ENCODE measurements at regions not wholly inside any gene's neighbourhood (a gene's known extent, or its start where the extent isn't known, plus 50 kb on each side); places are given as distances from the start of the nearest gene placed in this dataset.

DNA sequence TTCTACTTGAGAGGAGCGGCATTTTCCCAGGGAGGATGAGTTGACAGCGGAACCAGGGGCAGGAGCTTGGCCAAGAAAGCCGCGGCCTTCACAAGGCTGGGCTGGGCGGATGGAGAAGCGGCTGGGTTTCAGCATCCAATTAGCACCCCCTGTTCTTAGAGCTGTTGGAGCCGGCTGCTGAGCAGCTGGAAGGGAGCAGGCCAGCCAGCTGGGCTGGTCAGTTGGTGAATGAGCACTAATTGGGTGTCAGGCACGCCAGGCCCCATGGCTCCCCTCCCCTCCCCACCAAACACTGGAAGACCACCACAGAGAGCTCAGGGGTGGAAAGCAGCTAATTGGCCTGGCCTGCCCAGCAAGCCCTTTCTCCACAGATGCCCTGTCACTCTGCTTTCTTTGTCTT lies 245.6 kb downstream of the RRAGC start:
- Mint-ChIP-seq H3K36me3 (ENCODE audit: insufficient read depth, unreplicated experiment) (no peaks in the 10 kb centered on the region), H3K4me3 (ENCODE audit: low read depth, unreplicated experiment) (no peak overlapping the region), H3K27me3 (ENCODE audit: unreplicated experiment) (peaks cover 95% of the 10 kb centered on the region), H3K27ac (ENCODE audit: unreplicated experiment) (no peak overlapping the region), H3K9me3 (ENCODE audit: low read depth, unreplicated experiment) (peaks cover 5% of the 10 kb centered on the region), H3K4me1 (ENCODE audit: low read depth, unreplicated experiment) (no peaks in the 10 kb centered on the region)
- intact Hi-C loops (cut with micrococcal nuclease; ENCODE audit: unreplicated experiment) = no loop called here
- CTCF ChIA-PET = interaction anchor here (0.9 kb wide), 1 partner anchor 103 kb away, joined by 3 read pairs; no protein-coding TSS in a partner anchor
- no TSS peak for BruUV-seq (replicated peaks)
- no peak for DNase-seq
- TF ChIP-seq CTCF (IDR thresholded peaks at IDR 0.05; ENCODE audit: unreplicated experiment) = no peak

DNA sequence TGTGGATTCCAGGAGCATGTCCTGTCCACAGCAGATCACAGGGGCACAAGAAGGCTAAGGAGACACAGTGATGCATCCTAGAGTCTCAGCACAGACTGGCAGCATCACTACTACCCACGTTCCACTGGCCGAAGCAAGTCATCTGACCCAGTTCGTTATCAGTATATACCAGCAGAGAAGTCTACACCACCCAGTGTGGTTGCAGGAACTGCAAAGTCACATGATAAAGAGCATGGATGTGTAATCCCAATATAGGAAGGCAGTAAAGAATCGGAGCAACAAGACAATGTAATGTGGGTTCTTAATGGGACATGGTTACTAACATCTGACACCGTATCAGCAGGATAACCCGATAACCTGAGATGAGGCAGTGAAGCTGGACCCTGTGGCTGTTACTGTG lies 246.6 kb downstream of the RRAGC start:
- BruUV-seq (replicated peaks) = no TSS peak

DNA sequence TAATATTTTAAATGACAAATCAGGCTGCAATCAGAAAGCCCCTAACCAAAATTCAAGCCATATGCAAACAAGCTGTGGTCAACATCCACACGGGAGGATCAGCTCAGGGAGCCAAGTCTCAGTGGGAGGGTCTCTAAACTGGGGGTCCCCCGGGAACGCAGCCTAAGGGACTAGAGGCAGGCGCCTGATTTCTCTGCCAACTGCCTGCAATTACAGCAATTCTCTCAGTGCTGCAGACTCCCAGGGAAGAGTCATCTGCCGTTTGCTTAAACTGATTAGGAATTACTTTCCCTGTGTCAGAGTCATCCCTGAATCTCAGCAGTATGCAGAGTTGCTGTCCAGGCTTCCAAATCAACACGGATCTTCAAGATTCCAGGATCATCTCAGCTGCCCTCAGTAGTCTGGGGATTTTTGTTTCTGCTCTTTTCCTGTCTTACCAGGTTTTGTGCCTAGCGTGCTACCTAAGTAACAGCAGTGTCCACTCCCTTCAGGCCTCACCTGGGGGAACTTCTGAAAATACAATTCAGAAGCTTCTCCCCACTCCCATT lies 247.8 kb downstream of the RRAGC start:
- intact Hi-C loops (cut with micrococcal nuclease; ENCODE audit: unreplicated experiment) = no loop called here
- CTCF ChIA-PET = no interaction called here
- no peaks in the 10 kb centered on the region for H3K4me1 Mint-ChIP-seq (ENCODE audit: low read depth, unreplicated experiment)
- H3K27me3 Mint-ChIP-seq (ENCODE audit: unreplicated experiment) = peaks cover 87% of the 10 kb centered on the region
- BruUV-seq (replicated peaks) = no TSS peak
- H3K9me3 Mint-ChIP-seq (ENCODE audit: low read depth, unreplicated experiment) = peaks cover 5% of the 10 kb centered on the region
- no peaks in the 10 kb centered on the region for H3K36me3 Mint-ChIP-seq (ENCODE audit: insufficient read depth, unreplicated experiment)
- H3K4me3 Mint-ChIP-seq (ENCODE audit: low read depth, unreplicated experiment) = no peak overlapping the region
- no peak for DNase-seq
- H3K27ac Mint-ChIP-seq (ENCODE audit: unreplicated experiment) = no peak overlapping the region
- no peak for TF ChIP-seq CTCF (IDR thresholded peaks at IDR 0.05; ENCODE audit: unreplicated experiment)

More for the DNA sequence above, 246.6 kb downstream of the RRAGC start:
- peaks cover 98% of the 10 kb centered on the region for H3K27me3 Mint-ChIP-seq (ENCODE audit: unreplicated experiment)
- CTCF ChIA-PET = no interaction called here
- H3K9me3 Mint-ChIP-seq (ENCODE audit: low read depth, unreplicated experiment) = peaks cover 5% of the 10 kb centered on the region
- no peaks in the 10 kb centered on the region for H3K36me3 Mint-ChIP-seq (ENCODE audit: insufficient read depth, unreplicated experiment)
- TF ChIP-seq CTCF (IDR thresholded peaks at IDR 0.05; ENCODE audit: unreplicated experiment) = no peak
- no peaks in the 10 kb centered on the region for H3K4me1 Mint-ChIP-seq (ENCODE audit: low read depth, unreplicated experiment)
- H3K4me3 Mint-ChIP-seq (ENCODE audit: low read depth, unreplicated experiment) = no peak overlapping the region
- H3K27ac Mint-ChIP-seq (ENCODE audit: unreplicated experiment) = no peak overlapping the region
- intact Hi-C loops (cut with micrococcal nuclease; ENCODE audit: unreplicated experiment) = no loop called here
- no peak for DNase-seq

GRCh38 chr1:38609166-38610025 lies 250.2 kb downstream of the RRAGC start:
- Mint-ChIP-seq H3K9me3 (ENCODE audit: low read depth, unreplicated experiment) (no peaks in the 10 kb centered on the region), H3K27ac (ENCODE audit: unreplicated experiment) (no peak overlapping the region), H3K4me3 (ENCODE audit: low read depth, unreplicated experiment) (no peak overlapping the region), H3K27me3 (ENCODE audit: unreplicated experiment) (peaks cover 87% of the 10 kb centered on the region), H3K36me3 (ENCODE audit: insufficient read depth, unreplicated experiment) (no peaks in the 10 kb centered on the region), H3K4me1 (ENCODE audit: low read depth, unreplicated experiment) (no peaks in the 10 kb centered on the region)
- intact Hi-C loops (cut with micrococcal nuclease; ENCODE audit: unreplicated experiment) = loop anchor here (5.0 kb wide), 1 partner anchor 208 kb away; no protein-coding TSS in a partner anchor
- no TSS peak for BruUV-seq (replicated peaks)
- CTCF ChIA-PET = interaction anchor here (0.5 to 1.0 kb wide), 3 partner anchors 11 to 590 kb away, joined by 3 to 4 read pairs (median 3); no protein-coding TSS in a partner anchor
- DNase-seq = no peak
- TF ChIP-seq CTCF (IDR thresholded peaks at IDR 0.05; ENCODE audit: unreplicated experiment) = no peak

Measured in Calu3 (cell line).